ENCODE measurements at regions not wholly inside any gene's neighbourhood (a gene's known extent, or its start where the extent isn't known, plus 50 kb on each side); places are given as distances from the start of the nearest gene placed in this dataset.

GRCh38 chr20:48079028-48079427 is 293.7 kb upstream of the SULF2 start:
- DNase-seq (ENCODE audit: low read depth) = no peak

GRCh38 chr20:48076747-48077146 is 291.5 kb upstream of the SULF2 start:
- no peak for DNase-seq (ENCODE audit: low read depth)

GRCh38 chr20:48076247-48076646 is 291.0 kb upstream of the SULF2 start:
- no peak for DNase-seq (ENCODE audit: low read depth)

- no peak for DNase-seq (ENCODE audit: low read depth)
Observed at GRCh38 chr20:48075591-48076174, 290.4 kb upstream of the SULF2 start.

GRCh38 chr20:48070991-48071652 is 285.8 kb upstream of the SULF2 start:
- DNase-seq (ENCODE audit: low read depth) = no peak

GRCh38 chr20:48069596-48069995 is 284.3 kb upstream of the SULF2 start:
- no peak for DNase-seq (ENCODE audit: low read depth)

- DNase-seq (ENCODE audit: low read depth) = no peak
Observed at GRCh38 chr20:48066851-48067250, 281.6 kb upstream of the SULF2 start.

- no peak for DNase-seq (ENCODE audit: low read depth)
Observed at GRCh38 chr20:48066246-48066645, 281.0 kb upstream of the SULF2 start.

GRCh38 chr20:48065833-48066232 is 280.6 kb upstream of the SULF2 start:
- no peak for DNase-seq (ENCODE audit: low read depth)

GRCh38 chr20:48064929-48065328 is 279.6 kb upstream of the SULF2 start:
- no peak for DNase-seq (ENCODE audit: low read depth)

GRCh38 chr20:48060841-48061720 is 275.8 kb upstream of the SULF2 start:
- DNase-seq (ENCODE audit: low read depth) = no peak

- no peak for DNase-seq (ENCODE audit: low read depth)
Observed at GRCh38 chr20:48058611-48059559, 273.6 kb upstream of the SULF2 start.

GRCh38 chr20:48057739-48058138 is 272.5 kb upstream of the SULF2 start:
- no peak for DNase-seq (ENCODE audit: low read depth)

- DNase-seq (ENCODE audit: low read depth) = no peak
Observed at GRCh38 chr20:48057251-48057650, 272.0 kb upstream of the SULF2 start.

- no peak for DNase-seq (ENCODE audit: low read depth)
Observed at GRCh38 chr20:48056218-48056617, 270.9 kb upstream of the SULF2 start.

GRCh38 chr20:48054051-48054450 is 268.8 kb upstream of the SULF2 start:
- DNase-seq (ENCODE audit: low read depth) = no peak

GRCh38 chr20:48052475-48052835 is 267.2 kb upstream of the SULF2 start:
- no peak for DNase-seq (ENCODE audit: low read depth)

- no peak for DNase-seq (ENCODE audit: low read depth)
Observed at GRCh38 chr20:48051794-48052474, 266.7 kb upstream of the SULF2 start.

- DNase-seq (ENCODE audit: low read depth) = no peak
Observed at GRCh38 chr20:48049641-48050040, 264.4 kb upstream of the SULF2 start.

GRCh38 chr20:48049171-48049570 is 263.9 kb upstream of the SULF2 start:
- DNase-seq (ENCODE audit: low read depth) = no peak

- no peak for DNase-seq (ENCODE audit: low read depth)
Observed at GRCh38 chr20:48047447-48047846, 262.2 kb upstream of the SULF2 start.
